CD14-positive monocyte (primary cell): ENCODE measurements at regions not wholly inside any gene's neighbourhood (a gene's known extent, or its start where the extent isn't known, plus 50 kb on each side); places are given as distances from the start of the nearest gene placed in this dataset.

Source experiments
- DNase-seq, 3 donors: peaks; one replicate each; pipeline ENCODE4 v3.0.0-alpha.2; 2011 to 2022
- H2AFZ ChIP-seq: 2 replicates; pipeline ENCODE4 v1.6.0; 2012; ENCODE audit warnings: mild to moderate bottlenecking, low read depth, low read length, inconsistent platforms; ENCODE audit not compliant: insufficient read depth, poor library complexity, severe bottlenecking
- H3K27ac ChIP-seq, 2 donors: 1 replicate in 1 of 2; 2 replicates in 1 of 2; pipeline ENCODE4 v1.5.1; 2012 to 2013; ENCODE audit warnings: low read length in 2 of 2, control low read depth in 1 of 2, inconsistent platforms in 1 of 2, low read depth in 1 of 2, mild to moderate bottlenecking in 1 of 2
- H3K27me3 ChIP-seq, 2 donors: one replicate each; pipeline versions ENCODE4 v1.6.0 to v1.6.1; 2011 to 2013; ENCODE audit warnings: low read length in 2 of 2; ENCODE audit not compliant: control insufficient read depth in 2 of 2, insufficient read depth in 2 of 2
- H3K36me3 ChIP-seq, 2 donors: replicated peaks in 1 of 2; 1 replicate in 1 of 2; 2 replicates in 1 of 2; pipeline versions ENCODE4 v1.5.1 to v1.6.1; 2012 to 2013; ENCODE audit warnings: low read length in 2 of 2, control low read depth in 1 of 2, inconsistent platforms in 1 of 2, mild to moderate bottlenecking in 1 of 2; ENCODE audit not compliant: insufficient read depth in 2 of 2, control insufficient read depth in 1 of 2
- H3K4me1 ChIP-seq, 2 donors: 1 replicate in 1 of 2; 2 replicates in 1 of 2; pipeline versions ENCODE4 v1.5.1 to v1.6.1; 2012 to 2013; ENCODE audit warnings: low read length in 2 of 2, control low read depth in 1 of 2, inconsistent platforms in 1 of 2, mild to moderate bottlenecking in 1 of 2, moderate library complexity in 1 of 2; ENCODE audit not compliant: insufficient read depth in 2 of 2, control insufficient read depth in 1 of 2
- H3K4me2 ChIP-seq: replicated peaks from 2 replicates; pipeline ENCODE3; 2012; ENCODE audit warnings: low read length, moderate library complexity, mild to moderate bottlenecking; ENCODE audit not compliant: poor library complexity, severe bottlenecking; ENCODE audit errors: extremely low read depth
- H3K4me3 ChIP-seq, 3 experiments: fragments of 200-600 bp in 1 of 3; sonication (generic) in 1 of 3; replicated peaks in 1 of 3; 1 replicate in 2 of 3; 2 replicates in 1 of 3; pipeline ENCODE4 v1.5.1; 2011 to 2013; ENCODE audit warnings: low read length in 3 of 3, mild to moderate bottlenecking in 3 of 3, control low read depth in 2 of 3, low read depth in 2 of 3, inconsistent platforms in 1 of 3, moderate library complexity in 1 of 3
- H3K79me2 ChIP-seq: 2 replicates; pipeline ENCODE4 v1.6.0; 2012; ENCODE audit warnings: mild to moderate bottlenecking, control low read depth, inconsistent platforms, low read length, moderate library complexity; ENCODE audit not compliant: insufficient read depth
- H3K9ac ChIP-seq: 2 replicates; pipeline ENCODE4 v1.6.0; 2017; ENCODE audit warnings: low read length, mild to moderate bottlenecking; ENCODE audit not compliant: insufficient read depth, poor library complexity, severe bottlenecking
- H3K9me3 ChIP-seq, 2 donors: replicated peaks in 1 of 2; 1 replicate in 1 of 2; 2 replicates in 1 of 2; pipeline versions ENCODE4 v1.5.1 to v1.6.1; 2012 to 2013; ENCODE audit warnings: low read length in 2 of 2, control low read depth in 1 of 2; ENCODE audit not compliant: control insufficient read depth in 1 of 2, insufficient read depth in 1 of 2
- H4K20me1 ChIP-seq: 2 replicates; pipeline ENCODE4 v1.6.0; 2012; ENCODE audit warnings: mild to moderate bottlenecking, low read length, control low read depth, moderate library complexity; ENCODE audit not compliant: insufficient read depth
- H3K27ac Mint-ChIP-seq, 7 donors: one replicate each; pipeline ENCODE4 v1.8.0; 2020; ENCODE audit warnings: mild to moderate bottlenecking in 7 of 7, mixed read lengths in 7 of 7, moderate library complexity in 6 of 7, inconsistent platforms in 2 of 7
- H3K27me3 Mint-ChIP-seq, 3 donors: one replicate each; pipeline ENCODE4 v1.8.0; 2021 to 2022; ENCODE audit warnings: low read depth in 3 of 3, mild to moderate bottlenecking in 3 of 3, mixed read lengths in 3 of 3, moderate library complexity in 3 of 3, inconsistent platforms in 1 of 3
- H3K36me3 Mint-ChIP-seq, 2 donors: one replicate each; pipeline ENCODE4 v1.8.0; 2020; ENCODE audit warnings: mixed read lengths in 2 of 2, inconsistent platforms in 1 of 2, mild to moderate bottlenecking in 1 of 2
- H3K4me1 Mint-ChIP-seq: one replicate; pipeline ENCODE4 v1.8.0; 2020; ENCODE audit warnings: mild to moderate bottlenecking, mixed read lengths
- H3K4me3 Mint-ChIP-seq, 2 donors: one replicate each; pipeline ENCODE4 v1.8.0; 2020; ENCODE audit warnings: mild to moderate bottlenecking in 2 of 2, mixed read lengths in 2 of 2, moderate library complexity in 1 of 2
- H3K9me3 Mint-ChIP-seq, 7 donors: one replicate each; pipeline ENCODE4 v1.8.0; 2020 to 2022; ENCODE audit warnings: mixed read lengths in 7 of 7, mild to moderate bottlenecking in 6 of 7, moderate library complexity in 6 of 7, inconsistent platforms in 2 of 7
- WGBS: methylation state at CpG from one replicate; pipeline ENCODE4 v1.1.5; 2013; ENCODE audit warnings: missing lambda C conversion rate; ENCODE audit not compliant: insufficient coverage; 5-methylcytosine and 5-hydroxymethylcytosine counted together
- intact Hi-C, 2 donors: fragments of 100-400 bp; cut with micrococcal nuclease; formaldehyde crosslinking; loops; one replicate each; pipeline versions ENCODE4 v1.15.0 to v1.15.1; 2023
- TF ChIP-seq, protein P1 (sequence below): fragments of 200-600 bp; IDR thresholded peaks from one replicate; pipeline ENCODE4 v1.8.0; 2022; ENCODE audit warnings: antibody characterized with exemption, mild to moderate bottlenecking

GRCh38 chr1:30038134-30039025 lies 685.0 kb downstream of the MATN1 start:
- WGBS: 78% methylated on average over 6 of the region's 9 CpGs
- Mint-ChIP-seq H3K36me3 (no peaks in the 10 kb centered on the region), H3K27ac (no peak overlapping the region), H3K4me3 (no peak overlapping the region), H3K9me3 (peaks cover 1 to 18% (median 13%) of the 10 kb centered on the region in 7 donors), H3K4me1 (no peaks in the 10 kb centered on the region), H3K27me3 (peaks cover 0 to 7% (median 2%) of the 10 kb centered on the region in 3 donors)
- no peak overlapping the region for H3K9ac ChIP-seq
- H2AFZ ChIP-seq: no peak overlapping the region
- H3K9me3 ChIP-seq: peaks cover 9 to 17% of the 10 kb centered on the region in 2 donors
- no peak for DNase-seq
- no peak overlapping the region for H3K4me2 ChIP-seq
- no peak overlapping the region for H3K27ac ChIP-seq
- no peaks in the 10 kb centered on the region for H3K27me3 ChIP-seq
- H4K20me1 ChIP-seq: no peaks in the 10 kb centered on the region
- no peak overlapping the region for H3K4me3 ChIP-seq
- TF ChIP-seq, protein P1, sequence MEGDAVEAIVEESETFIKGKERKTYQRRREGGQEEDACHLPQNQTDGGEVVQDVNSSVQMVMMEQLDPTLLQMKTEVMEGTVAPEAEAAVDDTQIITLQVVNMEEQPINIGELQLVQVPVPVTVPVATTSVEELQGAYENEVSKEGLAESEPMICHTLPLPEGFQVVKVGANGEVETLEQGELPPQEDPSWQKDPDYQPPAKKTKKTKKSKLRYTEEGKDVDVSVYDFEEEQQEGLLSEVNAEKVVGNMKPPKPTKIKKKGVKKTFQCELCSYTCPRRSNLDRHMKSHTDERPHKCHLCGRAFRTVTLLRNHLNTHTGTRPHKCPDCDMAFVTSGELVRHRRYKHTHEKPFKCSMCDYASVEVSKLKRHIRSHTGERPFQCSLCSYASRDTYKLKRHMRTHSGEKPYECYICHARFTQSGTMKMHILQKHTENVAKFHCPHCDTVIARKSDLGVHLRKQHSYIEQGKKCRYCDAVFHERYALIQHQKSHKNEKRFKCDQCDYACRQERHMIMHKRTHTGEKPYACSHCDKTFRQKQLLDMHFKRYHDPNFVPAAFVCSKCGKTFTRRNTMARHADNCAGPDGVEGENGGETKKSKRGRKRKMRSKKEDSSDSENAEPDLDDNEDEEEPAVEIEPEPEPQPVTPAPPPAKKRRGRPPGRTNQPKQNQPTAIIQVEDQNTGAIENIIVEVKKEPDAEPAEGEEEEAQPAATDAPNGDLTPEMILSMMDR: no peak
- H3K4me1 ChIP-seq: no peaks in the 10 kb centered on the region
- H3K79me2 ChIP-seq: no peaks in the 10 kb centered on the region
- intact Hi-C loops: no loop called here
- H3K36me3 ChIP-seq: no peaks in the 10 kb centered on the region

GRCh38 chr1:30037251-30038118 lies 685.9 kb downstream of the MATN1 start:
- intact Hi-C loops: no loop called here
- H3K9me3 ChIP-seq: peaks cover 4 to 11% of the 10 kb centered on the region in 2 donors
- H3K9ac ChIP-seq: no peak overlapping the region
- H3K4me1 Mint-ChIP-seq: no peaks in the 10 kb centered on the region
- TF ChIP-seq, protein P1: no peak
- no peak for DNase-seq
- peaks cover 0 to 7% (median 2%) of the 10 kb centered on the region in 3 donors for H3K27me3 Mint-ChIP-seq
- H3K4me1 ChIP-seq: no peaks in the 10 kb centered on the region
- H3K79me2 ChIP-seq: no peaks in the 10 kb centered on the region
- no peaks in the 10 kb centered on the region for H3K36me3 ChIP-seq
- no peak overlapping the region for H3K4me3 Mint-ChIP-seq
- H3K9me3 Mint-ChIP-seq: peaks cover 3 to 10% (median 5%) of the 10 kb centered on the region in 7 donors
- H3K27me3 ChIP-seq: no peaks in the 10 kb centered on the region
- no peak overlapping the region for H3K27ac Mint-ChIP-seq
- no peak overlapping the region for H3K27ac ChIP-seq
- H3K4me2 ChIP-seq: no peak overlapping the region
- no peak overlapping the region for H3K4me3 ChIP-seq
- WGBS: 82% methylated on average over 7 of the region's 10 CpGs
- H3K36me3 Mint-ChIP-seq: no peaks in the 10 kb centered on the region
- no peaks in the 10 kb centered on the region for H4K20me1 ChIP-seq
- no peak overlapping the region for H2AFZ ChIP-seq
